8988T (cell line): ENCODE measurements at regions not wholly inside any gene's neighbourhood (a gene's known extent, or its start where the extent isn't known, plus 50 kb on each side); places are given as distances from the start of the nearest gene placed in this dataset.

Source experiments
- DNase-seq: peaks from one replicate; pipeline ENCODE4 v3.0.0; 2011

DNA sequence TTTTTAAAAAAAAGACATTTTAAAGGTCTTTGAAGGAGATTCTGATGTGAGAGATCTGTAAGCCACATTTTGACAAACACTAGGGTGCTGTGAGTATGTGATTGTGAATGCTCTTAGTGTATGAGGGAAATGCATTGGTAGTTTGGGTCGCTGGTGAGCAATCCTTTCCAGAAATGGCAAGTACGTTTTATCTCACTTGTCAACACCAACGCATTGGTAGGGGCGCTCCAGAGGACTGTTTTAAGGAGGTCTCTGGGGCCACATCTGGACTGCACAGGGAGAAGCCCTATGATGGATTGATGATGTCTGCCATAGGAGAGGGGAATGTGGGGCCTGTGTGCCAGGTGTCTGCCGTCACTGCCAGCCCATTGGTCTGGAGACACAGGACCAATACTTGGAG, 522.6 kb downstream of the BNC2 start:
- DNase-seq = no peak

DNA sequence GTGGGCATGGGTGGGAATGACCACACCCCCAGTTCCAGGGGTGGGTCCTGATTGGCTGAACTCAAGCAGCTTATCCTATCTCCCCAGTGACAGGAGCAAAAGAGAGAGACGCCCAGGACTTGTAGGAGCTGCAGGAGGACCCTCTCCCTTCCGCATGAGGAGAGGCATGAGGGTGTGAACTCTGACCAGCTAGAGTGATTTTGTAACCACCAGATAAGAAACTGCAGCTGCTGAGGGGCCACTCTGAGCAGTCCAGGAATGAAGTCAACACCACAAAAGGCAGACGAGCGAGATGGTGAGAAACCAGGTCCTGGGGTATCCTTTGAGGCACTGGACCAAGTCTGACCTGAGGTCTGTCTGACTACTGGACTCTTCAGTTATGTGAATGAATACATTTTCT, 521.9 kb downstream of the BNC2 start:
- no peak for DNase-seq

DNA sequence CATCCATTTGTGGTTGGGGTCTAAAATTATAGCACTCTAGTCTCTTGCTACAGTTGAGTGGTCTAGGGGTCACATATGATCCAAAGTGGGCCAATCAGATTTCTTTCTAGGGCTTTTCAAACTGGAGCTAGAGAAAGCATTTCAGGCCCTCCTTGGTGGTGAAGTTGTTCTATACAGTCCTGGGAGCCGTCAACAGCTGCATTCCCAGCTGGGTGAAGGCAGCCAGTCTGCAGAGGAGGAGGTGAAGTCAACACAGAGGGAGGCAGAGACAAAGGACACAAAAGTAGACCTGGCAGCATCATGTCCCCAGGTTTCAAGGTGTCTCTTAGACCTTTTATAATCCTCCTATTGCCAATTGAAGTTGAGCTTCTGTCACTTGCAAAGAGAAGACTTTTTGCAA, 518.2 kb downstream of the BNC2 start:
- DNase-seq = no peak

DNA sequence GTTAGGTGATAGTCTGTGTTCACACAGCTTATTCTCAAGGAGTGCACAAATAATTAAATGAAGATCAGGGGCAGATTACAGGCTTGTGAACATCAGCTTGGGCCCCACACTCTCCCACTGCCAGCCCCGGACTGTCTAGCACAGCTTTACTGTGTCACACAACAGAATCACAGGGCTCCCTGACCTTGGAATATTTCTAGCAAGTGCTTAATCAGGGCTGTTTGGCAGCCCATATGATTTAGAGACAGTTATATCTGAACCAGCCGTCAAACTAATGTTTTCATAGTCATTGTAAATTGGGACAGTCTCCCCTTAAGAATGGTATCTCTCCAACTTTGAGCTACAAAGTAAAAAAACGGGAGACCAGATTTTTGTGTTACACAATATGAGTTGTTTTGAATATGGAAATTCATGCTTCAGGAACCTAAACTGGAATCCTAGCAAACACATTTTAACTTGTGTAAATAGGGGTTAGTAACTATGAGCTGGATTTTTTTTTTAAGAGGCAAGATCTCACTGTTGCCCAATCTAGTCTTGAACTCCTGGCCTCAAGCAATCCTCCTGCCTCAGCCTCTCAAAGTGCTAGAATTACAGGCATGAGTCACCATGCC, 517.6 kb downstream of the BNC2 start:
- DNase-seq = no peak

DNA sequence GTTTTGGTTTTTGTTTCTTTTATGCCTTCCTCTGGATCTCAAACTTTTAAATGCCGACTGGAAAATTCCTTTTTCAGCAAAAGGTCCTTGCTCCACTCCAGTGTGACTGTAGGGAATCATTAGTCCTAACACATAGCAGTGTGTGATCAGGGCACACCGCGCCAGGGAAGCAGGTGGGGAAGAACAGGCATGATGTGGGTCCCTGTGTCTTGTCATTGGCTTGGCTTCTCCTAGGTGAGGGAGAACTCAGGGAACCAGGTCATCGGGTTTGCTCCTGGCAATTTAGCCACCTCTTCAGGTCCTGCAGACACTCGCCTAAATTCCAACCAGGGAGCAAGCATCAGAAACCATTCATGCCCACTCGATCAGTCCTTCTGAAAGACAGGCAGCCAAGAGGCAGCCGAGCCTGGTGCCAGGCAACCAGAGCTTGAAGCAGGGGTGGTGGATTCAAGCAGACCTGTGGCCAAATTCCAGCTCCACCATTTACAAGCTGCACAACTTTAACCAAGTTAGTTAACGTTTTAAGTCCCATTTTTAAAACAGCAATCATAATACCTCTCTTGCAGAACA, 514.2 kb downstream of the BNC2 start:
- no peak for DNase-seq

DNA sequence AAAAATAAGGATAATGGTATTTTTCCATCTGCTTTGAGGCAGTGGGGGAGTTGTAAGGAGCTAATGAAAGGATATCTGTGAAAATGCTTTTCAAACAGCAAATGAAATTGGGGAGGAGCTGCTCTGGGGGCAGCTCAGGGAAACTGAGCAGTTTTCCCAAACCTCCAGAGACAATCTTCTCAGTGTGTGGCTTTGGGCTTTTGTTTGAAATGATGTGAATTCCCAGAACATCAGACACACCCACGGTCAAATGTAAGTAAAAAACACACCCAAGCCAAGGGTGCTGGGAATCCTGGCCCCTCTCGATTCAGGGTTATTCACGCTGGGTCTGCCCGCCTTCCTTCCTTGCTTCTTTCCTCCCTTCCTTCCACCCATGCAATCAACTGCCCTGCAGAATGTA, 512.6 kb downstream of the BNC2 start:
- DNase-seq = no peak

DNA sequence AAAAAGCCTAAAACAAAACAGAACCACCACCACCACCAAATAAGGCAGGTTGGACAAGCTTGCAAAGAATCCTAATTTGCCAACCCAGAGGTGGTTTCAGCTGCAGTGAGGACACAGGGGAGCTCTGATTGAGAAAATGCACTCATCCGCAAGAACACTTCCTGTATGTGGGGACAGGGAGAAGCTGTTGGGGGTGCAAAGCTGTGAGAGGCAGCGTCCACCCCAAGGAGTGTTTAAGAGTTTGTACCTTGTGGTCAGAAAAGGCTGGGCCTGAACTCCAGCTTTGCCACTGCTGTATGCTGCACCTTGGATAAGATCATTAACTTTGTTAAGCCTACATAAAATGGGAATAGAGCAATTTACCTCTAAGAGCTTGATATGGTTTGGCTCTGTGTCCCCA, 511.7 kb downstream of the BNC2 start:
- no peak for DNase-seq
